Tibial nerve (tissue), 4 donors: ENCODE measurements at regions not wholly inside any gene's neighbourhood (a gene's known extent, or its start where the extent isn't known, plus 50 kb on each side); places are given as distances from the start of the nearest gene placed in this dataset.
"Not testable (repeated sequence)": the region's sequence is repeated elsewhere in the genome, so short reads cannot be mapped to it uniquely, and the experiment has no call there.

ENCODE experiments used
- DNase-seq, 2 donors: peaks; one replicate each; pipeline ENCODE4 v3.0.0-alpha.2; 2019; ENCODE audit warnings: low spot score in 2 of 2
- H3K27ac ChIP-seq, 4 donors: fragments of 200-600 bp; sonication (generic) in 3 of 4; one replicate each; pipeline ENCODE4 v1.5.1; 2017 to 2019; ENCODE audit warnings: mild to moderate bottlenecking in 1 of 4
- H3K27me3 ChIP-seq, 2 donors: fragments of 200-600 bp; sonication (generic) in 1 of 2; one replicate each; pipeline versions ENCODE4 v1.5.1 to v1.6.0; 2017 to 2019
- H3K36me3 ChIP-seq, 3 donors: fragments of 200-600 bp; sonication (generic); one replicate each; pipeline ENCODE4 v1.5.1; 2018 to 2019
- H3K4me1 ChIP-seq, 4 donors: fragments of 200-600 bp; sonication (generic) in 3 of 4; one replicate each; pipeline ENCODE4 v1.5.1; 2017 to 2019
- H3K4me3 ChIP-seq, 4 donors: fragments of 200-600 bp; sonication (generic) in 3 of 4; one replicate each; pipeline ENCODE4 v1.5.1; 2017 to 2019; ENCODE audit warnings: mild to moderate bottlenecking in 1 of 4, moderate library complexity in 1 of 4
- H3K9me3 ChIP-seq, 4 donors: fragments of 200-600 bp; sonication (generic) in 3 of 4; one replicate each; pipeline ENCODE4 v1.5.1; 2017 to 2019
- EP300 ChIP-seq, 2 donors: sonication (generic); formaldehyde crosslinking; IDR thresholded peaks; one replicate each; pipeline ENCODE4 v1.6.1; 2017; ENCODE audit warnings: antibody characterized with exemption in 2 of 2, mild to moderate bottlenecking in 1 of 2
- POLR2A ChIP-seq, 2 donors: fragments of 450-650 bp; IDR thresholded peaks; one replicate each; pipeline ENCODE4 v1.6.1; 2017; ENCODE audit warnings: antibody characterized with exemption in 2 of 2, mild to moderate bottlenecking in 2 of 2, moderate library complexity in 2 of 2
- WGBS, 2 donors: methylation state at CpG; one replicate each; pipeline ENCODE4 v1.1.5; 2018; 5-methylcytosine and 5-hydroxymethylcytosine counted together
- TF ChIP-seq, protein P1 (sequence below), 5 experiments: fragments of 200-600 bp in 3 of 5; fragments of 450-650 bp in 2 of 5; sonication (generic) in 3 of 5; IDR thresholded peaks; one replicate each; pipeline ENCODE4 v1.5.1; 2016 to 2019; ENCODE audit warnings: antibody characterized with exemption in 5 of 5, mild to moderate bottlenecking in 3 of 5, moderate library complexity in 2 of 5

DNA sequence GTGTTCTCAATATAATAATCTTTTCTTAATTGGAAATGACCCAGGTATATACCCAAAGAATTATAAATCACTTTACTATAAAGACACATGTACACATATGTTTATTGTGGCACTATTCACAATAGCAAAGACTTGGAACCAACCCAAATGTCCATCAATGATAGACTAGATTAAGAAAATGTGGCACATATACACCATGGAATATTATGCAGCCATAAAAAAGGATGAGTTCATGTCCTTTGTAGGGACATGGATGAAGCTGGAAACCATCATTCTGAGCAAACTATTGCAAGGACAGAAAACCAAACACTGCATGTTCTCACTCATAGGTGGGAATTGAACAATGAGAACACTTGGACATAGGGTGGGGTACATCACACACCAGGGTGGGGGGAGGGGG is 56.8 kb downstream of the SCGB2B2 start:
- Histone ChIP-seq H3K36me3 (peaks cover 0 to 19% (median 0%) of the 10 kb centered on the region in 3 donors), H3K9me3 (peaks cover 0 to 62% (median 15%) of the 10 kb centered on the region in 4 donors)
- H3K27me3 ChIP-seq, H3K27ac ChIP-seq, H3K4me3 ChIP-seq, DNase-seq, H3K4me1 ChIP-seq: not testable (repeated sequence)

DNA sequence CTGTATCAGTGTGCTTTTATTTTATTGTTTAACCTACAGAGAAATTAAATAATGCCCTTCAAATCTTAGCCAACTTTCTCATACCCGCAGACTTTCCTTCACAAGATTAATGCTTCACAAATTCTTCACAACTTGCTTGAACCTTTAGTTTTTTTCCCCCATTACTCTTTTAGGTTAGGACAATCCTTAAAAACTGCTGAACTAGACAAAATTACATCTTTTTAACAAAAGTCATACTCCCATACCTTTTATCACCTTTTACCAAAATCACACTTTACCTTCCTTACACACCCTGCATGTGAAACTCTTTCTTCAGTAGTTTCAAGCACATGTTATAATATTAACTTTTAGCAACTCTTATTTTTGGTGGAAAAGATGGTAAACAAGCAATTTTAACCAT is 58.5 kb downstream of the SCGB2B2 start:
- H3K4me1 ChIP-seq, result no peaks in the 10 kb centered on the region
- peaks cover 0 to 13% (median 0%) of the 10 kb centered on the region in 3 donors for H3K36me3 ChIP-seq
- H3K4me3 ChIP-seq, result no peak overlapping the region
- no peaks in the 10 kb centered on the region for H3K27me3 ChIP-seq
- H3K27ac ChIP-seq, result no peak overlapping the region
- WGBS, 2 donors, result 100% methylated on average over 1 of the region's 1 CpG
- DNase-seq, result no peak
- H3K9me3 ChIP-seq, result peaks cover 0 to 62% (median 18%) of the 10 kb centered on the region in 4 donors
- TF ChIP-seq POLR2A (IDR thresholded peaks at IDR 0.05) (no peak), EP300 (IDR thresholded peaks at IDR 0.05) (no peak)
- TF ChIP-seq, protein P1, sequence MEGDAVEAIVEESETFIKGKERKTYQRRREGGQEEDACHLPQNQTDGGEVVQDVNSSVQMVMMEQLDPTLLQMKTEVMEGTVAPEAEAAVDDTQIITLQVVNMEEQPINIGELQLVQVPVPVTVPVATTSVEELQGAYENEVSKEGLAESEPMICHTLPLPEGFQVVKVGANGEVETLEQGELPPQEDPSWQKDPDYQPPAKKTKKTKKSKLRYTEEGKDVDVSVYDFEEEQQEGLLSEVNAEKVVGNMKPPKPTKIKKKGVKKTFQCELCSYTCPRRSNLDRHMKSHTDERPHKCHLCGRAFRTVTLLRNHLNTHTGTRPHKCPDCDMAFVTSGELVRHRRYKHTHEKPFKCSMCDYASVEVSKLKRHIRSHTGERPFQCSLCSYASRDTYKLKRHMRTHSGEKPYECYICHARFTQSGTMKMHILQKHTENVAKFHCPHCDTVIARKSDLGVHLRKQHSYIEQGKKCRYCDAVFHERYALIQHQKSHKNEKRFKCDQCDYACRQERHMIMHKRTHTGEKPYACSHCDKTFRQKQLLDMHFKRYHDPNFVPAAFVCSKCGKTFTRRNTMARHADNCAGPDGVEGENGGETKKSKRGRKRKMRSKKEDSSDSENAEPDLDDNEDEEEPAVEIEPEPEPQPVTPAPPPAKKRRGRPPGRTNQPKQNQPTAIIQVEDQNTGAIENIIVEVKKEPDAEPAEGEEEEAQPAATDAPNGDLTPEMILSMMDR (IDR thresholded peaks at IDR 0.05), result no peak

DNA sequence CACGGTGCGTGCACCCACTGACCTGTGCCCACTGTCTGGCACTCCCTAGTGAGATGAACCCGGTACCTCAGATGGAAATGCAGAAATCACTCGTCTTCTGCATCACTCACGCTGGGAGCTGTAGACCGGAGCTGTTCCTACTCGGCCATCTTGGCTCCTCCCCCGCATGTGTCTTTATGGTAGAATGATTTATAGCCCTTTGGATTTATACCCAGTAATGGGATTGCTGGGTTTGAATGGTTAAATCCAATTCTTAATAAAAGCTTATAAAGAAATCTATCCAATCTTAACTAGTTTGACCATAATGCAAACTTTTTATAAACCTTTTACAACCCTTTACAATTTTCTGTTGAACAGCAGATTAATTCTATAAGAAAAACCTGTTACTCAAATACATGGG is 59.0 kb downstream of the SCGB2B2 start:
- H3K4me3 ChIP-seq, H3K27ac ChIP-seq, H3K36me3 ChIP-seq, DNase-seq, H3K4me1 ChIP-seq, H3K27me3 ChIP-seq: not testable (repeated sequence)
- peaks cover 0 to 62% (median 18%) of the 10 kb centered on the region in 4 donors for H3K9me3 ChIP-seq
- 92 to 95% methylated on average over 8 of the region's 8 CpGs for WGBS, 2 donors

DNA sequence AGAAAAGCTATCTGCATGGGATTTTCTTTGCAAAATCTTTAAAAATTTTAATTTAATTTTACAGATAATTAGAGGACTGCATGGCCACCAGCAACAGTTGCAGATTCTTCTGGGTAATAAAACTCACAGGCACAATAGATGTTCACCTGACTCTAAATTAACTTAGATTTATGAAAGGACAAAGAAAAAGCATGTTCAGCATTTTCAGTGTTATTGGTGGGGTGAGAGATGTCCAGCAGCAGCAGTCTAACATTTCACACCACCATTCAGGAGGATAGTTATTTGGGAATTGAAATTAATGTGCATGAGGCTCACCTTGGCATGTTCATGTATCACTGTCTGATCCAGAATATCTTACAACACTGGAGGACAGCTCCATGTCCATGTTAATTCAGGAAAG is 74.0 kb downstream of the SCGB2B2 start:
- Histone ChIP-seq H3K36me3 (peaks cover 0 to 5% (median 0%) of the 10 kb centered on the region in 3 donors), H3K27me3 (no peaks in the 10 kb centered on the region), H3K9me3 (peaks cover 0 to 80% (median 21%) of the 10 kb centered on the region in 4 donors), H3K27ac (no peak overlapping the region), H3K4me1 (no peaks in the 10 kb centered on the region), H3K4me3 (no peak overlapping the region)
- TF ChIP-seq POLR2A (IDR thresholded peaks at IDR 0.05), result no peak
- TF ChIP-seq, protein P1 (IDR thresholded peaks at IDR 0.05), result no peak
- no peak for TF ChIP-seq EP300 (IDR thresholded peaks at IDR 0.05)
- DNase-seq, result no peak

DNA sequence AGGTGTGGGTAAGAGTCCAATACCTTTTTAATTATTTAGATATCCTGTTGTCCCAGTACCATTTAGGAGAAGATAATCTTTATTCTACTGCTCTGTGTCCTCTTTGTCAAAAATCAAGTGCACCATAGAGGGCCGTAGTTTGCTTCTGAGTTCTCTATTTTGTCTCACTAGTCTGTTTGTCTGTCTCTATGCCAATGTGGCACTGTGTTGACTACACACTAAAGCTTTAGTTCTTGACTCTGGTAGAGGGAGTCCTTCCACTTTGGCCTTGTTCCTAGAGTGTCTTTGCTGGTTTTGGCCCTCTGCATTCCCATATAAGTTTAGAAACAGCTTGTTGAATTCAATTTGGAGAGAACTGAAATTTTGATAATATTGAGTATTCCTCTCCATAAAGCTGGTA is 75.9 kb downstream of the SCGB2B2 start:
- Histone ChIP-seq H3K9me3 (peaks cover 0 to 75% (median 12%) of the 10 kb centered on the region in 4 donors), H3K27me3 (no peaks in the 10 kb centered on the region), H3K4me3 (no peak overlapping the region), H3K4me1 (no peaks in the 10 kb centered on the region), H3K36me3 (peaks cover 0 to 5% (median 0%) of the 10 kb centered on the region in 3 donors), H3K27ac (no peak overlapping the region)
- WGBS, 2 donors, result 79 to 81% methylated on average over 1 of the region's 1 CpG
- no peak for TF ChIP-seq EP300 (IDR thresholded peaks at IDR 0.05)
- TF ChIP-seq, protein P1 (IDR thresholded peaks at IDR 0.05), result no peak
- no peak for TF ChIP-seq POLR2A (IDR thresholded peaks at IDR 0.05)
- DNase-seq, result no peak

DNA sequence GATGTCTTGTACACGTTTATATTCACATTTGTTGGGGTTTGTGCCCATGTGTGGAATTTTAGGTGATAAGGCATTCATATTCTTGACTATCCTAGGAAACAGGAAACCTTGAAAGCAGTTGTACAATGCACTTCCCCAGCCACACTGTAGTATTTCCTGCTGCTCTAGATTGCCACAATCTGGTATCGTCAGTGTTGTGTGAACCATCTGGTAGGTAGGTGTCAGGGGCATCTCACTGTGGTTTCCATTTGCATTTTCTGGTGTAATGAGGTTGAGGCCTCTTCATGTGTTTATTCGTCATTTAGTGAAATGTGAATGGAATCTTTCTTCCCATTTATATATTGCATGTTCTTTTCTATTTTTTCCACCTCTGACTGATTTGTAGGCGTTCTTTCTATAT is 76.6 kb downstream of the SCGB2B2 start:
- WGBS, 2 donors, result 69 to 73% methylated on average over 4 of the region's 4 CpGs
- no peaks in the 10 kb centered on the region for H3K4me1 ChIP-seq
- peaks cover 0 to 5% (median 0%) of the 10 kb centered on the region in 3 donors for H3K36me3 ChIP-seq
- no peak for TF ChIP-seq EP300 (IDR thresholded peaks at IDR 0.05)
- no peak for TF ChIP-seq POLR2A (IDR thresholded peaks at IDR 0.05)
- no peak for DNase-seq
- no peaks in the 10 kb centered on the region for H3K27me3 ChIP-seq
- H3K9me3 ChIP-seq, result peaks cover 0 to 76% (median 10%) of the 10 kb centered on the region in 4 donors
- no peak overlapping the region for H3K27ac ChIP-seq
- no peak overlapping the region for H3K4me3 ChIP-seq
